GM12878 (cell line): ENCODE measurements at regions not wholly inside any gene's neighbourhood (a gene's known extent, or its start where the extent isn't known, plus 50 kb on each side); places are given as distances from the start of the nearest gene placed in this dataset.

Experiments used
- ATAC-seq: fragments of 200-7000 bp; cut with Tn5 transposase; 3 replicates; pipeline ENCODE4 v1.9.1; 2020; ENCODE audit warnings: mild to moderate bottlenecking, moderate library complexity
- BruUV-seq: library from RNA; stranded (reverse); fragments of 400-500 nt; replicated peaks from 2 replicates; lab custom pipeline; 2021; lab: Mats Ljungman, UMichigan
- CTCF ChIA-PET: fragments of 300-600 bp; sonication (Branson Sonifier 250); formaldehyde crosslinking; extraction: SDS; loops from one replicate; lab custom pipeline; 2021; ENCODE audit warnings: inconsistent platforms; lab: Yijun Ruan, JAX
- POLR2A ChIA-PET: fragments of 350-600 bp; formaldehyde crosslinking; extraction: SDS; loops from one replicate; lab custom pipeline; 2021; ENCODE audit warnings: inconsistent platforms; lab: Charles Lee
- RAD21 ChIA-PET: fragments of 300-600 bp; sonication (Branson Sonifier 250); formaldehyde crosslinking; loops from one replicate; lab custom pipeline; 2023; ENCODE audit warnings: antibody characterized with exemption; ENCODE audit not compliant: unreplicated experiment; lab: Charles Lee
- SMC1A ChIA-PET: fragments of 300-600 bp; sonication (Branson Sonifier 250); formaldehyde crosslinking; loops from one replicate; lab custom pipeline; 2023; ENCODE audit not compliant: unreplicated experiment, uncharacterized antibody; lab: Charles Lee
- DNase-seq: peaks from one replicate; pipeline ENCODE4 v3.0.0-alpha.2; 2011; ENCODE audit warnings: low read depth, low spot score
- FAIRE-seq: peaks from 3 replicates; lab custom pipeline; 2011; peaks lifted over from hg19 to GRCh38; lab: Jason Lieb, UNC
- H2AFZ ChIP-seq: 2 replicates; pipeline ENCODE4 v1.6.0; 2011; ENCODE audit warnings: low read depth, low read length, control low read depth; ENCODE audit not compliant: control insufficient read depth
- H3K27ac ChIP-seq: 2 replicates; pipeline ENCODE4 v1.5.1; 2011; ENCODE audit warnings: control low read depth; ENCODE audit not compliant: control insufficient read depth, insufficient read depth
- H3K27me3 ChIP-seq, 2 experiments: replicated peaks in 1 of 2; 2 replicates each; pipeline versions ENCODE4 v1.6.0 to v1.6.1; 2011; ENCODE audit warnings: low read length in 1 of 2; ENCODE audit not compliant: control insufficient read depth in 2 of 2, insufficient read depth in 2 of 2
- H3K36me3 ChIP-seq, 2 experiments: 2 replicates each; pipeline ENCODE4 v1.5.1; 2011; ENCODE audit warnings: low read length in 1 of 2; ENCODE audit not compliant: control insufficient read depth in 2 of 2, insufficient read depth in 2 of 2
- H3K4me1 ChIP-seq: 2 replicates; pipeline ENCODE4 v1.6.1; 2011; ENCODE audit warnings: mild to moderate bottlenecking, low read length, moderate library complexity, mixed read lengths; ENCODE audit not compliant: control insufficient read depth, insufficient read depth
- H3K4me2 ChIP-seq: 2 replicates; pipeline ENCODE4 v1.6.0; 2011; ENCODE audit warnings: control low read depth; ENCODE audit not compliant: control insufficient read depth, insufficient read depth
- H3K4me3 ChIP-seq: fragments of 200-600 bp; sonication (generic); 2 replicates; pipeline ENCODE4 v1.5.1; 2016
- H3K79me2 ChIP-seq: 2 replicates; pipeline ENCODE4 v1.6.0; 2011; ENCODE audit warnings: low read length; ENCODE audit not compliant: control insufficient read depth, insufficient read depth
- H3K9ac ChIP-seq: 2 replicates; pipeline ENCODE4 v1.8.0; 2011; ENCODE audit warnings: low read length, control low read depth, mixed read lengths; ENCODE audit not compliant: control insufficient read depth, insufficient read depth
- H3K9me3 ChIP-seq: replicated peaks from 3 replicates; pipeline ENCODE4 v1.5.1; 2011; ENCODE audit warnings: mild to moderate bottlenecking, low read length; ENCODE audit not compliant: control insufficient read depth, insufficient read depth
- H4K20me1 ChIP-seq: 2 replicates; pipeline ENCODE4 v1.6.0; 2011; ENCODE audit not compliant: control insufficient read depth, insufficient read depth
- EZH2 ChIP-seq: IDR thresholded peaks from 2 replicates; pipeline ENCODE4 v1.6.1; 2012; ENCODE audit warnings: low read depth, mild to moderate bottlenecking, control low read depth, inconsistent platforms, low read length, borderline replicate concordance; ENCODE audit not compliant: control insufficient read depth
- FOXM1 ChIP-seq: IDR thresholded peaks from 2 replicates; pipeline ENCODE4 v1.6.1; 2012; ENCODE audit warnings: low read depth, mild to moderate bottlenecking, inconsistent platforms, low read length, moderate library complexity
- MEF2A ChIP-seq: IDR thresholded peaks from 2 replicates; pipeline ENCODE4 v1.6.1; 2011; ENCODE audit warnings: low read depth, mild to moderate bottlenecking, low read length, moderate library complexity; ENCODE audit not compliant: insufficient read depth
- MEF2B ChIP-seq: fragments of 450-650 bp; IDR thresholded peaks from 2 replicates; pipeline ENCODE4 v1.6.1; 2018; ENCODE audit warnings: mild to moderate bottlenecking, moderate library complexity; ENCODE audit not compliant: partially characterized antibody, poor library complexity, severe bottlenecking
- STAT3 ChIP-seq: IDR thresholded peaks from 2 replicates; pipeline ENCODE4 v1.6.1; 2011; ENCODE audit warnings: low read depth, low read length, improper control_type of control experiment
- ZNF274 ChIP-seq: IDR thresholded peaks from one replicate; pipeline ENCODE4 v1.8.0; 2011; ENCODE audit not compliant: insufficient read length, insufficient read depth
- WGBS: methylation state at CpG from one replicate; pipeline ENCODE4 v1.1.6; 2016; ENCODE audit warnings: low lambda C conversion rate; ENCODE audit not compliant: insufficient replicate concordance, insufficient coverage; ENCODE audit errors: missing lambda C conversion rate; 5-methylcytosine and 5-hydroxymethylcytosine counted together
- in situ Hi-C: fragments of 300-500 bp; cut with MboI; formaldehyde crosslinking; loops from 9 replicates; pipeline ENCODE4 v1.14.3; 2018; ENCODE audit warnings: mixed read lengths
- intact Hi-C: fragments of 100-400 bp; cut with micrococcal nuclease; formaldehyde crosslinking; loops from one replicate; pipeline ENCODE4 v1.14.2; 2022; ENCODE audit not compliant: unreplicated experiment
- TF ChIP-seq, protein P1 (sequence below): fragments of 450-650 bp; IDR thresholded peaks from 2 replicates; pipeline ENCODE4 v1.6.1; 2017; ENCODE audit warnings: mild to moderate bottlenecking, moderate library complexity

DNA sequence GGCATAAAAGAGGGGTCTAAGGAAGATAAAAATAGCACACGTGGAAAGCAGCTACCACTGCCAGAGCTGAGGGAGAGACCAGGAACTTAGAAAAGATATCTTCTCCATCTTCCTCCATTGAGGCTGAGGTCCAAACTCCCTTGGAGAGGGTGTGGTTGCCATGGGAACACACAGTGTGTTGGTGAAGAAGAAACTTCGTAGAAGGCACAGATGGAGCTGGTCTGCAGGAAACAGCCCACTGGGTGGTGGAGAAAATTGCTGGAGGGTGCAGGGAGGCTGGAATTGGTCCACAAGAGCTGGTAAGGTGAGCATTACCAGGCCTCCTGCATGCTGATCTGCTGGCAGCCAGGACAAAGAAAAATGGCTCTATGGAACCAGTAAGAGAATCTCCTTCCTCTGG, 191.0 kb downstream of the HRH4 start:
- BruUV-seq, result no TSS peak
- no peaks in the 10 kb centered on the region for H3K4me1 ChIP-seq

More for the DNA sequence above, 191.0 kb downstream of the HRH4 start:
- no peaks in the 10 kb centered on the region for H3K27me3 ChIP-seq
- no peaks in the 10 kb centered on the region for H3K79me2 ChIP-seq
- ChIA-PET CTCF (no interaction called here), POLR2A (no interaction called here), SMC1A (no interaction called here), RAD21 (no interaction called here)
- no peak for ATAC-seq
- in situ Hi-C loops (no loop called here), intact Hi-C loops (no loop called here)
- H2AFZ ChIP-seq, result no peak overlapping the region
- H3K27ac ChIP-seq, result no peak overlapping the region
- no peaks in the 10 kb centered on the region for H3K36me3 ChIP-seq
- no peak overlapping the region for H3K9ac ChIP-seq
- no peak overlapping the region for H3K4me2 ChIP-seq
- FAIRE-seq, result no peak
- DNase-seq, result no peak
- no peaks in the 10 kb centered on the region for H3K9me3 ChIP-seq
- no peaks in the 10 kb centered on the region for H4K20me1 ChIP-seq
- WGBS, result 0% methylated on average over 2 of the region's 2 CpGs
- no peak overlapping the region for H3K4me3 ChIP-seq
- TF ChIP-seq, protein P1, sequence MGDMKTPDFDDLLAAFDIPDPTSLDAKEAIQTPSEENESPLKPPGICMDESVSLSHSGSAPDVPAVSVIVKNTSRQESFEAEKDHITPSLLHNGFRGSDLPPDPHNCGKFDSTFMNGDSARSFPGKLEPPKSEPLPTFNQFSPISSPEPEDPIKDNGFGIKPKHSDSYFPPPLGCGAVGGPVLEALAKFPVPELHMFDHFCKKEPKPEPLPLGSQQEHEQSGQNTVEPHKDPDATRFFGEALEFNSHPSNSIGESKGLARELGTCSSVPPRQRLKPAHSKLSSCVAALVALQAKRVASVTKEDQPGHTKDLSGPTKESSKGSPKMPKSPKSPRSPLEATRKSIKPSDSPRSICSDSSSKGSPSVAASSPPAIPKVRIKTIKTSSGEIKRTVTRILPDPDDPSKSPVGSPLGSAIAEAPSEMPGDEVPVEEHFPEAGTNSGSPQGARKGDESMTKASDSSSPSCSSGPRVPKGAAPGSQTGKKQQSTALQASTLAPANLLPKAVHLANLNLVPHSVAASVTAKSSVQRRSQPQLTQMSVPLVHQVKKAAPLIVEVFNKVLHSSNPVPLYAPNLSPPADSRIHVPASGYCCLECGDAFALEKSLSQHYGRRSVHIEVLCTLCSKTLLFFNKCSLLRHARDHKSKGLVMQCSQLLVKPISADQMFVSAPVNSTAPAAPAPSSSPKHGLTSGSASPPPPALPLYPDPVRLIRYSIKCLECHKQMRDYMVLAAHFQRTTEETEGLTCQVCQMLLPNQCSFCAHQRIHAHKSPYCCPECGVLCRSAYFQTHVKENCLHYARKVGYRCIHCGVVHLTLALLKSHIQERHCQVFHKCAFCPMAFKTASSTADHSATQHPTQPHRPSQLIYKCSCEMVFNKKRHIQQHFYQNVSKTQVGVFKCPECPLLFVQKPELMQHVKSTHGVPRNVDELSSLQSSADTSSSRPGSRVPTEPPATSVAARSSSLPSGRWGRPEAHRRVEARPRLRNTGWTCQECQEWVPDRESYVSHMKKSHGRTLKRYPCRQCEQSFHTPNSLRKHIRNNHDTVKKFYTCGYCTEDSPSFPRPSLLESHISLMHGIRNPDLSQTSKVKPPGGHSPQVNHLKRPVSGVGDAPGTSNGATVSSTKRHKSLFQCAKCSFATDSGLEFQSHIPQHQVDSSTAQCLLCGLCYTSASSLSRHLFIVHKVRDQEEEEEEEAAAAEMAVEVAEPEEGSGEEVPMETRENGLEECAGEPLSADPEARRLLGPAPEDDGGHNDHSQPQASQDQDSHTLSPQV, result no peak
- TF ChIP-seq ZNF274, result no peak
- TF ChIP-seq MEF2A, result no peak
- TF ChIP-seq STAT3, result no peak
- no peak for TF ChIP-seq EZH2
- TF ChIP-seq FOXM1, result no peak
- TF ChIP-seq MEF2B, result no peak
